ENCODE measurements at regions not wholly inside any gene's neighbourhood (a gene's known extent, or its start where the extent isn't known, plus 50 kb on each side); places are given as distances from the start of the nearest gene placed in this dataset.

- H3K27ac Mint-ChIP-seq, result no peak overlapping the region
- DNase-seq (ENCODE audit: low spot score) (no peak), ATAC-seq (no peak)
- H3K9me3 Mint-ChIP-seq, result peaks cover 7% of the 10 kb centered on the region
- H3K4me3 Mint-ChIP-seq, result no peak overlapping the region
- H3K36me3 Mint-ChIP-seq, result no peaks in the 10 kb centered on the region
- ChIA-PET POLR2A (no interaction called here), CTCF (no interaction called here)
- no peak for TF ChIP-seq ZNF423 (CRISPR knock-in tag; IDR thresholded peaks at IDR 0.05)
- TF ChIP-seq STAT6 (CRISPR knock-in tag; conservative IDR thresholded peaks at IDR 0.05; ENCODE audit: low read depth), result no peak
- no peak for TF ChIP-seq FOXJ3 (CRISPR knock-in tag; IDR thresholded peaks at IDR 0.05; ENCODE audit: borderline replicate concordance)
- H3K4me1 Mint-ChIP-seq, result peaks cover 6% of the 10 kb centered on the region
- no peaks in the 10 kb centered on the region for H3K27me3 Mint-ChIP-seq (ENCODE audit: low read depth)
Observed at GRCh38 chr1:186609183-186609582, 71.0 kb downstream of the PTGS2 start.

- CTCF ChIA-PET, result interaction anchor here (0.7 to 3.5 kb wide), 7 partner anchors 75 to 381 kb away, joined by 3 to 16 read pairs (median 6); partner anchors contain the start of gene PTGS2
- Mint-ChIP-seq H3K27me3 (ENCODE audit: low read depth) (no peaks in the 10 kb centered on the region), H3K36me3 (no peaks in the 10 kb centered on the region), H3K4me3 (no peak overlapping the region), H3K9me3 (no peaks in the 10 kb centered on the region), H3K27ac (no peak overlapping the region), H3K4me1 (peaks cover 6% of the 10 kb centered on the region)
- ATAC-seq, result peak; percentile 98
- peak; percentile 59 for TF ChIP-seq CTCF (IDR thresholded peaks at IDR 0.05)
- TF ChIP-seq ZNF416 (CRISPR knock-in tag; IDR thresholded peaks at IDR 0.05), result no peak
- POLR2A ChIA-PET, result interaction anchor here (0.7 kb wide), 1 partner anchor 74 kb away, joined by 6 read pairs; the partner anchor contains the start of gene PTGS2
- peak; percentile 69 for DNase-seq (ENCODE audit: low spot score)
Observed at GRCh38 chr1:186605762-186606350, 74.4 kb downstream of the PTGS2 start.

- no peaks in the 10 kb centered on the region for H3K27me3 Mint-ChIP-seq (ENCODE audit: low read depth)
- ChIA-PET CTCF (no interaction called here), POLR2A (no interaction called here)
- H3K36me3 Mint-ChIP-seq, result no peaks in the 10 kb centered on the region
- no peaks in the 10 kb centered on the region for H3K9me3 Mint-ChIP-seq
- no peak for ATAC-seq
- DNase-seq (ENCODE audit: low spot score), result no peak
- no peak overlapping the region for H3K4me3 Mint-ChIP-seq
- H3K4me1 Mint-ChIP-seq, result no peaks in the 10 kb centered on the region
- TF ChIP-seq FOXJ3 (CRISPR knock-in tag; IDR thresholded peaks at IDR 0.05; ENCODE audit: borderline replicate concordance), result no peak
- no peak for TF ChIP-seq USF1 (CRISPR knock-in tag; IDR thresholded peaks at IDR 0.05)
- no peak for TF ChIP-seq SOX15 (CRISPR knock-in tag; IDR thresholded peaks at IDR 0.05)
- no peak for TF ChIP-seq ATF2 (CRISPR knock-in tag; IDR thresholded peaks at IDR 0.05; ENCODE audit: borderline replicate concordance, low read depth)
- TF ChIP-seq HMGA2 (CRISPR knock-in tag; IDR thresholded peaks at IDR 0.05), result no peak
- no peak for TF ChIP-seq ZNF281 (CRISPR knock-in tag; IDR thresholded peaks at IDR 0.05)
- no peak for TF ChIP-seq ATF3 (CRISPR knock-in tag; conservative IDR thresholded peaks at IDR 0.05)
- TF ChIP-seq GABPB1 (CRISPR knock-in tag; IDR thresholded peaks at IDR 0.05), result no peak
- no peak for TF ChIP-seq ZNF219 (CRISPR knock-in tag; IDR thresholded peaks at IDR 0.05; ENCODE audit: borderline replicate concordance)
- no peak for TF ChIP-seq ZNF121 (CRISPR knock-in tag; IDR thresholded peaks at IDR 0.05)
- H3K27ac Mint-ChIP-seq, result no peak overlapping the region
Observed at GRCh38 chr1:186595969-186596368, 84.3 kb downstream of the PTGS2 start.
